IPS DF 4.7 (cell line): ENCODE measurements at regions not wholly inside any gene's neighbourhood (a gene's known extent, or its start where the extent isn't known, plus 50 kb on each side); places are given as distances from the start of the nearest gene placed in this dataset.

Experiments
- DNase-seq: peaks from one replicate; pipeline ENCODE4 v3.0.0-alpha.2; 2013; ENCODE audit warnings: low spot score; ENCODE audit errors: extremely low read depth

- no peak for DNase-seq
These were observed 60.4 kb upstream of the COPS8 start for GRCh38 chr2:237025090-237025865.

GRCh38 chr2:237026981-237027711 is 58.5 kb upstream of the COPS8 start:
- DNase-seq, result peak; percentile 36

- no peak for DNase-seq
These were observed 58.0 kb upstream of the COPS8 start for GRCh38 chr2:237027712-237028029.

GRCh38 chr2:237030382-237030781 is 55.3 kb upstream of the COPS8 start:
- DNase-seq, result no peak

GRCh38 chr2:237033536-237034060 is 52.1 kb upstream of the COPS8 start:
- no peak for DNase-seq

- DNase-seq, result no peak
These were observed 49.8 kb upstream of the COPS8 start for GRCh38 chr2:237035781-237036475.
